OCI-LY1 (cell line): ENCODE measurements at regions not wholly inside any gene's neighbourhood (a gene's known extent, or its start where the extent isn't known, plus 50 kb on each side); places are given as distances from the start of the nearest gene placed in this dataset.

Experiments
- EZH2 ChIP-seq: fragments of 200-600 bp; sonication (generic), shearing (Covaris generic); IDR thresholded peaks from 2 replicates; pipeline ENCODE4 v1.8.0; 2017; ENCODE audit warnings: borderline replicate concordance, mixed run types, mild to moderate bottlenecking, antibody characterized with exemption, low read length, moderate library complexity, mixed read lengths
- TF ChIP-seq, protein P1 (sequence below): fragments of 200-600 bp; sonication (generic), shearing (Covaris generic); IDR thresholded peaks from 2 replicates; pipeline ENCODE4 v1.5.1; 2017; ENCODE audit warnings: mild to moderate bottlenecking, antibody characterized with exemption, low read length, moderate library complexity, mixed read lengths

DNA sequence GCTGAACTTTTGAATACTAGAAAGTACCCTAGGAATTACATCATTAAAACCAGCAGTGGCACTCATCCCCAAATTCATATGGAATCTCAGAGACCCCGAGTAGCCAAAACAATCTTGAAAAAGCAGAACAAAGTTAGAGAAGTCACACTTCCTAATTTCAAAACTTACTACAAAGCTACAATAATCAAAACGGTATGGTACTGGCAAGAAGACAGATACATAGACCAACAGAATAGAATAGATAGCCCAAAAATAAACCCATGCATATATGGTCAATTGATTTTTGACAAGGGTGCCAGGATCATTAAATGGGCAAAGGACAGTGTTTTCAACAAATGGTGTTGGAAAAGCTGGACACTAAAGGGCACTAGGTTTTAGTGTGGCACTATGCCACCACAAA lies 176.0 kb upstream of the NDUFV2 start:
- TF ChIP-seq, protein P1, sequence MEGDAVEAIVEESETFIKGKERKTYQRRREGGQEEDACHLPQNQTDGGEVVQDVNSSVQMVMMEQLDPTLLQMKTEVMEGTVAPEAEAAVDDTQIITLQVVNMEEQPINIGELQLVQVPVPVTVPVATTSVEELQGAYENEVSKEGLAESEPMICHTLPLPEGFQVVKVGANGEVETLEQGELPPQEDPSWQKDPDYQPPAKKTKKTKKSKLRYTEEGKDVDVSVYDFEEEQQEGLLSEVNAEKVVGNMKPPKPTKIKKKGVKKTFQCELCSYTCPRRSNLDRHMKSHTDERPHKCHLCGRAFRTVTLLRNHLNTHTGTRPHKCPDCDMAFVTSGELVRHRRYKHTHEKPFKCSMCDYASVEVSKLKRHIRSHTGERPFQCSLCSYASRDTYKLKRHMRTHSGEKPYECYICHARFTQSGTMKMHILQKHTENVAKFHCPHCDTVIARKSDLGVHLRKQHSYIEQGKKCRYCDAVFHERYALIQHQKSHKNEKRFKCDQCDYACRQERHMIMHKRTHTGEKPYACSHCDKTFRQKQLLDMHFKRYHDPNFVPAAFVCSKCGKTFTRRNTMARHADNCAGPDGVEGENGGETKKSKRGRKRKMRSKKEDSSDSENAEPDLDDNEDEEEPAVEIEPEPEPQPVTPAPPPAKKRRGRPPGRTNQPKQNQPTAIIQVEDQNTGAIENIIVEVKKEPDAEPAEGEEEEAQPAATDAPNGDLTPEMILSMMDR = no peak
- no peak for TF ChIP-seq EZH2
